Natural killer cell (primary cell): ENCODE measurements at regions not wholly inside any gene's neighbourhood (a gene's known extent, or its start where the extent isn't known, plus 50 kb on each side); places are given as distances from the start of the nearest gene placed in this dataset.

Source experiments
- ATAC-seq, 3 donors: fragments of 150-1000 bp in 2 of 3; fragments of 200-7000 bp in 1 of 3; cut with Tn5 transposase; 1 replicate in 1 of 3; 2 replicates in 2 of 3; pipeline ENCODE4 v1.10.0; 2021; ENCODE audit warnings: mild to moderate bottlenecking in 2 of 3, moderate library complexity in 2 of 3
- DNase-seq, 2 donors: peaks; one replicate each; pipeline versions ENCODE4 v3.0.0 to v3.0.0-alpha.2; 2013 to 2021; ENCODE audit warnings: mixed read lengths in 1 of 2
- H3K27ac ChIP-seq: one replicate; pipeline ENCODE4 v1.5.1; 2013; ENCODE audit warnings: mild to moderate bottlenecking, low read length
- H3K27me3 ChIP-seq: one replicate; pipeline ENCODE4 v1.6.1; 2013; ENCODE audit warnings: low read length; ENCODE audit not compliant: control insufficient read depth, insufficient read depth
- H3K36me3 ChIP-seq: one replicate; pipeline ENCODE4 v1.6.1; 2013; ENCODE audit warnings: low read length; ENCODE audit not compliant: control insufficient read depth, insufficient read depth
- H3K4me1 ChIP-seq: one replicate; pipeline ENCODE4 v1.6.1; 2013; ENCODE audit warnings: low read length; ENCODE audit not compliant: control insufficient read depth, insufficient read depth
- H3K4me3 ChIP-seq: one replicate; pipeline ENCODE4 v1.5.1; 2013; ENCODE audit warnings: low read length
- H3K9me3 ChIP-seq: one replicate; pipeline ENCODE4 v1.6.1; 2013; ENCODE audit warnings: low read length; ENCODE audit not compliant: control insufficient read depth, insufficient read depth
- H3K27ac Mint-ChIP-seq, 2 donors: one replicate each; pipeline ENCODE4 v1.8.0; 2022; ENCODE audit warnings: mild to moderate bottlenecking in 2 of 2, mixed read lengths in 2 of 2, moderate library complexity in 1 of 2
- H3K27me3 Mint-ChIP-seq, 2 donors: one replicate each; pipeline ENCODE4 v1.8.0; 2022; ENCODE audit warnings: low read depth in 2 of 2, mixed read lengths in 2 of 2
- H3K36me3 Mint-ChIP-seq: one replicate; pipeline ENCODE4 v1.8.0; 2022; ENCODE audit warnings: mixed read lengths
- H3K4me1 Mint-ChIP-seq, 2 donors: one replicate each; pipeline ENCODE4 v1.8.0; 2022; ENCODE audit warnings: mixed read lengths in 2 of 2
- H3K4me3 Mint-ChIP-seq: one replicate; pipeline ENCODE4 v1.8.0; 2022; ENCODE audit warnings: mild to moderate bottlenecking, moderate library complexity, mixed read lengths
- H3K9me3 Mint-ChIP-seq, 2 donors: one replicate each; pipeline ENCODE4 v1.8.0; 2022; ENCODE audit warnings: mixed read lengths in 2 of 2
- WGBS: methylation state at CpG from one replicate; pipeline ENCODE4 v1.1.7; 2013; ENCODE audit warnings: missing lambda C conversion rate; ENCODE audit not compliant: insufficient coverage; 5-methylcytosine and 5-hydroxymethylcytosine counted together
- intact Hi-C: fragments of 100-400 bp; cut with micrococcal nuclease; formaldehyde crosslinking; loops from one replicate; pipeline ENCODE4 v1.14.2; 2022
- TF ChIP-seq, protein P1 (sequence below): fragments of 200-600 bp; IDR thresholded peaks from one replicate; pipeline ENCODE4 v1.8.0; 2022; ENCODE audit warnings: antibody characterized with exemption

DNA sequence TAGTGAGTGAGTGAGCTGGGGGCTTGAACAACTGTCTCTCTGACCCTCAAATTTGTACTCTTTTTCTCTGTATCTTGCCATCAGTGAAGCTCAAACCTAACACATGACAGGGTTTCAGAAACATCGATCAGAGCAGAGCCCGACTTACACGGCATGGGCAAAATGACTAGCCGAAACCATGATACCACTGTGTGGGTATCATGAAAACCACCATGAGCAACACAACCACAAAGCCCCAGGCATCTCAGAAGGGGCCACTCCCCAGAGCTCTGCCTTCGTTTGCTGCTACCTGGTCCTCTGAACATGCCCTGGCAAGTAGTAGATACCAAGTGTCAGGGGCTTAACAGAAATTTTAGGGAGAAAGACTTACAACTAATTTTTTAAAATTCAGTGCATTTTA lies 308.5 kb downstream of the WDR11 start:
- Mint-ChIP-seq H3K9me3 (no peaks in the 10 kb centered on the region), H3K27ac (no peak overlapping the region), H3K36me3 (no peaks in the 10 kb centered on the region), H3K4me1 (no peaks in the 10 kb centered on the region), H3K27me3 (peaks cover 0 to 2% of the 10 kb centered on the region in 2 donors), H3K4me3 (no peak overlapping the region)
- TF ChIP-seq, protein P1, sequence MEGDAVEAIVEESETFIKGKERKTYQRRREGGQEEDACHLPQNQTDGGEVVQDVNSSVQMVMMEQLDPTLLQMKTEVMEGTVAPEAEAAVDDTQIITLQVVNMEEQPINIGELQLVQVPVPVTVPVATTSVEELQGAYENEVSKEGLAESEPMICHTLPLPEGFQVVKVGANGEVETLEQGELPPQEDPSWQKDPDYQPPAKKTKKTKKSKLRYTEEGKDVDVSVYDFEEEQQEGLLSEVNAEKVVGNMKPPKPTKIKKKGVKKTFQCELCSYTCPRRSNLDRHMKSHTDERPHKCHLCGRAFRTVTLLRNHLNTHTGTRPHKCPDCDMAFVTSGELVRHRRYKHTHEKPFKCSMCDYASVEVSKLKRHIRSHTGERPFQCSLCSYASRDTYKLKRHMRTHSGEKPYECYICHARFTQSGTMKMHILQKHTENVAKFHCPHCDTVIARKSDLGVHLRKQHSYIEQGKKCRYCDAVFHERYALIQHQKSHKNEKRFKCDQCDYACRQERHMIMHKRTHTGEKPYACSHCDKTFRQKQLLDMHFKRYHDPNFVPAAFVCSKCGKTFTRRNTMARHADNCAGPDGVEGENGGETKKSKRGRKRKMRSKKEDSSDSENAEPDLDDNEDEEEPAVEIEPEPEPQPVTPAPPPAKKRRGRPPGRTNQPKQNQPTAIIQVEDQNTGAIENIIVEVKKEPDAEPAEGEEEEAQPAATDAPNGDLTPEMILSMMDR = no peak
- no peak overlapping the region for H3K4me3 ChIP-seq
- H3K4me1 ChIP-seq = no peaks in the 10 kb centered on the region
- ATAC-seq (no peak), DNase-seq (no peak)
- no peaks in the 10 kb centered on the region for H3K9me3 ChIP-seq
- H3K36me3 ChIP-seq = no peaks in the 10 kb centered on the region
- H3K27ac ChIP-seq = no peak overlapping the region
- WGBS = 76% methylated on average over 5 of the region's 5 CpGs
- intact Hi-C loops = no loop called here
- no peaks in the 10 kb centered on the region for H3K27me3 ChIP-seq

DNA sequence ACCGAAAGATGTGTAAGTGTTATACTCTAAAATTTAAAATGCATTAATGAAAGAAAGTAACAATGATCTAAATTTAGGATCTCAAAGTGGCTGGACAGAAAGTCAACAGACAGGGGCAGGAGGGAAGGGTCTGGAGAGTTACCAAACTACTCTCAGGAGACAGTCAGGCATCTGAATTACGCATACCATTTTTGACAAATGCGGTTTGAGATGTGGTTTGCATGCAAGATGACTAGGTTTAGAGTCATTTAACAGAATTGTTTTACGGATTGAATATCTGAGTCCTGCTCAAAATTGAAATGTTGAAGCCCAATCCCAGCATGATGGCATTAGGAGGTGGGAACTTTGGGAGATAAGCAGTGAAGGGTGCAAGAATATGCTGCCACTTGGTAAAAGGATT lies 314.1 kb downstream of the WDR11 start:
- DNase-seq = no peak
- Mint-ChIP-seq H3K9me3 (no peaks in the 10 kb centered on the region), H3K27ac (no peak overlapping the region), H3K4me1 (no peaks in the 10 kb centered on the region), H3K4me3 (no peak overlapping the region), H3K36me3 (no peaks in the 10 kb centered on the region), H3K27me3 (no peaks in the 10 kb centered on the region)
- H3K36me3 ChIP-seq = no peaks in the 10 kb centered on the region
- TF ChIP-seq, protein P1 = no peak
- no peak overlapping the region for H3K27ac ChIP-seq
- H3K9me3 ChIP-seq = no peaks in the 10 kb centered on the region
- H3K4me3 ChIP-seq = no peak overlapping the region
- no peak for ATAC-seq
- H3K4me1 ChIP-seq = no peaks in the 10 kb centered on the region
- no peaks in the 10 kb centered on the region for H3K27me3 ChIP-seq
- 95% methylated on average over 3 of the region's 4 CpGs for WGBS
- intact Hi-C loops = no loop called here

DNA sequence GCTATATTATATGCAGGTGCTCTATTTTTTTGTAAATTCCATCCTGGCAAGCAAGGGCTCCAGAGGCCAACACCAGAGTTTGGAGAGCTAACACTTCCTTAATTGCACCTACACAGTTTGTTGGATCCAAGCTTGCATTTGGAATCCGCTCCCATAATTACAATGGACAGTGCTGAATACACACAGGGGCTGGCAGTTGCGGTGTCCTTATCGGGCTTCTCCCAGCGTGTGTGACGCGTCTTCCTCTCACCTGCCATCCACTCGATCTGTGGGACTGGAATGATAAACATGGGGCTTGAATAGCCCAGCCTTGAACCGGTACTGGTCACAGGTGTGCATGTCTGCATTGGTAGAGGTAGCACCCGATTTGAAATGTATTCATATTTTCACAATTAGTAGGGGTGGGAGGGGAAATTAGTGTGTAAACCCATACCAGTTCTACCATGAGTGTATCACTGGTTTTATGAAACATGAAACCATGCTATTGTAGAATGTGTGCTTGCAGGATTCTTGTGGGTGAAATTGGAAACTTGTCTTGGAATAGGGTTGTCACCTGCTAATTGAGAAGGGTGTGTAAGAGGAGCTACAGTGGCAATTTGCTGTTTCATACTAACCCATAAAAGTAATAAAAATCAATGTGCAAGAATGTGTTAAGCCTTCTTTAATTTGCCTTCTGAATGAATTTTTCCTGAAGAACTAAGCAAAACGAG lies 316.5 kb downstream of the WDR11 start:
- Mint-ChIP-seq H3K4me3 (no peak overlapping the region), H3K27me3 (peaks cover 0 to 3% of the 10 kb centered on the region in 2 donors), H3K27ac (no peak overlapping the region), H3K9me3 (no peaks in the 10 kb centered on the region), H3K36me3 (no peaks in the 10 kb centered on the region), H3K4me1 (no peaks in the 10 kb centered on the region)
- Histone ChIP-seq H3K27ac (no peak overlapping the region), H3K4me3 (no peak overlapping the region), H3K27me3 (no peaks in the 10 kb centered on the region), H3K36me3 (no peaks in the 10 kb centered on the region), H3K9me3 (no peaks in the 10 kb centered on the region), H3K4me1 (no peaks in the 10 kb centered on the region)
- no peak for DNase-seq
- intact Hi-C loops = no loop called here
- TF ChIP-seq, protein P1 = no peak
- WGBS = 91% methylated on average over 10 of the region's 10 CpGs
- no peak for ATAC-seq
